ENCODE measurements at regions not wholly inside any gene's neighbourhood (a gene's known extent, or its start where the extent isn't known, plus 50 kb on each side); places are given as distances from the start of the nearest gene placed in this dataset.

DNA sequence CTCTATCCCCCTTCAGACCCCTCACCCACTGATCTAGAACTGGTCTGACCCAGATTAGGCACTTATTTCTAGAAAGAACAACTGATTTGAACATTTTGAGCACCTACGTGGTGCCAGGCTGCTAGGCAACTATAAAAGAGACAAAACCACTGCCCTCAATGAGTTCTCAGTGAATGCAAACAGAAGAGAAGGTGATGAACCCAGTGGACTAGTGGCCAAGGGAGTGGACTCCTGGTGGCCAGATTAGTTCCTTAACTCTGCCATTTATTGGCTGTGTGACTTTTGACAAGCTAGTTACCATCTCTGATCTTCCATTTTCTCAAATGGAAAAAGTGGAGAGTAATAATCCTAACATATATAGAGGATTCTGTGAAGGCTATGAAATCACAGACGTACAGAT lies 259.1 kb upstream of the SALL1 start:
- TF ChIP-seq, protein P1, sequence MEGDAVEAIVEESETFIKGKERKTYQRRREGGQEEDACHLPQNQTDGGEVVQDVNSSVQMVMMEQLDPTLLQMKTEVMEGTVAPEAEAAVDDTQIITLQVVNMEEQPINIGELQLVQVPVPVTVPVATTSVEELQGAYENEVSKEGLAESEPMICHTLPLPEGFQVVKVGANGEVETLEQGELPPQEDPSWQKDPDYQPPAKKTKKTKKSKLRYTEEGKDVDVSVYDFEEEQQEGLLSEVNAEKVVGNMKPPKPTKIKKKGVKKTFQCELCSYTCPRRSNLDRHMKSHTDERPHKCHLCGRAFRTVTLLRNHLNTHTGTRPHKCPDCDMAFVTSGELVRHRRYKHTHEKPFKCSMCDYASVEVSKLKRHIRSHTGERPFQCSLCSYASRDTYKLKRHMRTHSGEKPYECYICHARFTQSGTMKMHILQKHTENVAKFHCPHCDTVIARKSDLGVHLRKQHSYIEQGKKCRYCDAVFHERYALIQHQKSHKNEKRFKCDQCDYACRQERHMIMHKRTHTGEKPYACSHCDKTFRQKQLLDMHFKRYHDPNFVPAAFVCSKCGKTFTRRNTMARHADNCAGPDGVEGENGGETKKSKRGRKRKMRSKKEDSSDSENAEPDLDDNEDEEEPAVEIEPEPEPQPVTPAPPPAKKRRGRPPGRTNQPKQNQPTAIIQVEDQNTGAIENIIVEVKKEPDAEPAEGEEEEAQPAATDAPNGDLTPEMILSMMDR (IDR thresholded peaks at IDR 0.05) = no peak
- TF ChIP-seq POLR2A (IDR thresholded peaks at IDR 0.05) = no peak
